ENCODE measurements at regions not wholly inside any gene's neighbourhood (a gene's known extent, or its start where the extent isn't known, plus 50 kb on each side); places are given as distances from the start of the nearest gene placed in this dataset.

- TF ChIP-seq CTCF (IDR thresholded peaks at IDR 0.05) (no peak), POLR2A (IDR thresholded peaks at IDR 0.05) (no peak)
Observed at GRCh38 chr2:9705196-9705595, 74.4 kb upstream of the YWHAQ start.
